Liver (tissue), 8 donors: ENCODE measurements at regions not wholly inside any gene's neighbourhood (a gene's known extent, or its start where the extent isn't known, plus 50 kb on each side); places are given as distances from the start of the nearest gene placed in this dataset.

Experiments
- DNase-seq: peaks from one replicate; pipeline ENCODE4 v3.0.0-alpha.2; 2017; ENCODE audit warnings: low spot score
- H3K27ac ChIP-seq, 2 donors: one replicate each; pipeline ENCODE4 v1.7.0; 2013; ENCODE audit warnings: inconsistent platforms in 2 of 2, low read length in 2 of 2, control low read depth in 1 of 2, low read depth in 1 of 2, mild to moderate bottlenecking in 1 of 2
- H3K27me3 ChIP-seq, 4 donors: one replicate each; pipeline versions ENCODE4 v1.6.1 to v1.7.0; 2013; ENCODE audit warnings: low read length in 3 of 4, inconsistent platforms in 1 of 4, mild to moderate bottlenecking in 1 of 4, moderate library complexity in 1 of 4; ENCODE audit not compliant: control insufficient read depth in 4 of 4, insufficient read depth in 4 of 4
- H3K36me3 ChIP-seq, 4 donors: one replicate each; pipeline versions ENCODE4 v1.6.1 to v1.7.0; 2013; ENCODE audit warnings: low read length in 3 of 4, mild to moderate bottlenecking in 3 of 4, low read depth in 1 of 4, moderate library complexity in 1 of 4; ENCODE audit not compliant: control insufficient read depth in 4 of 4, insufficient read depth in 3 of 4
- H3K4me1 ChIP-seq, 4 donors: one replicate each; pipeline versions ENCODE4 v1.6.1 to v1.7.0; 2013; ENCODE audit warnings: low read length in 3 of 4, mild to moderate bottlenecking in 3 of 4, moderate library complexity in 1 of 4; ENCODE audit not compliant: control insufficient read depth in 4 of 4, insufficient read depth in 4 of 4
- H3K4me3 ChIP-seq, 3 donors: one replicate each; pipeline versions ENCODE4 v1.6.1 to v1.7.0; 2013; ENCODE audit warnings: low read length in 3 of 3, control low read depth in 1 of 3, low read depth in 1 of 3, mild to moderate bottlenecking in 1 of 3
- H3K9ac ChIP-seq, 2 donors: one replicate each; pipeline ENCODE4 v1.7.0; 2013; ENCODE audit warnings: low read length in 2 of 2, mild to moderate bottlenecking in 2 of 2, moderate library complexity in 2 of 2, control low read depth in 1 of 2, low read depth in 1 of 2
- H3K9me3 ChIP-seq, 4 donors: one replicate each; pipeline versions ENCODE4 v1.6.1 to v1.7.0; 2013; ENCODE audit warnings: low read length in 3 of 4; ENCODE audit not compliant: control insufficient read depth in 4 of 4
- CTCF ChIP-seq: fragments of 150-350 bp; IDR thresholded peaks from 2 replicates; pipeline ENCODE4 v1.5.1; 2017; ENCODE audit warnings: improper control_type of control experiment, low read depth, low read length; ENCODE audit not compliant: missing input control
- FOXA1 ChIP-seq: IDR thresholded peaks from 2 replicates; pipeline ENCODE4 v1.6.1; 2016; ENCODE audit warnings: antibody characterized with exemption
- FOXA2 ChIP-seq: IDR thresholded peaks from 2 replicates; pipeline ENCODE4 v1.6.1; 2016; ENCODE audit warnings: antibody characterized with exemption
- GABPA ChIP-seq, 2 donors: IDR thresholded peaks in 1 of 2; conservative IDR thresholded peaks in 1 of 2; 2 replicates each; pipeline ENCODE4 v1.6.1; 2016; ENCODE audit warnings: antibody characterized with exemption in 2 of 2, mild to moderate bottlenecking in 1 of 2, moderate library complexity in 1 of 2
- HNF4A ChIP-seq, 2 donors: conservative IDR thresholded peaks; 2 replicates each; pipeline ENCODE4 v1.6.1; 2016; ENCODE audit warnings: antibody characterized with exemption in 2 of 2, mild to moderate bottlenecking in 2 of 2
- HNF4G ChIP-seq: IDR thresholded peaks from 2 replicates; pipeline ENCODE4 v1.6.1; 2016; ENCODE audit warnings: antibody characterized with exemption
- JUND ChIP-seq, 2 donors: IDR thresholded peaks; 2 replicates each; pipeline ENCODE4 v1.6.1; 2016; ENCODE audit warnings: antibody characterized with exemption in 2 of 2
- MAX ChIP-seq: IDR thresholded peaks from 2 replicates; pipeline ENCODE4 v1.6.1; 2016; ENCODE audit warnings: antibody characterized with exemption
- NR2F2 ChIP-seq: IDR thresholded peaks from 2 replicates; pipeline ENCODE4 v1.6.1; 2016; ENCODE audit warnings: antibody characterized with exemption
- REST ChIP-seq: IDR thresholded peaks from 2 replicates; pipeline ENCODE4 v1.6.1; 2016; ENCODE audit warnings: antibody characterized with exemption, mild to moderate bottlenecking
- RXRA ChIP-seq, 2 donors: IDR thresholded peaks; 2 replicates each; pipeline ENCODE4 v1.6.1; 2017 to 2018; ENCODE audit warnings: antibody characterized with exemption in 2 of 2, mild to moderate bottlenecking in 1 of 2
- SP1 ChIP-seq: IDR thresholded peaks from 2 replicates; pipeline ENCODE4 v1.6.1; 2018; ENCODE audit warnings: antibody characterized with exemption, mild to moderate bottlenecking
- TAF1 ChIP-seq: conservative IDR thresholded peaks from 2 replicates; pipeline ENCODE4 v1.6.1; 2016; ENCODE audit warnings: antibody characterized with exemption, mild to moderate bottlenecking
- YY1 ChIP-seq: IDR thresholded peaks from 2 replicates; pipeline ENCODE4 v1.6.1; 2016; ENCODE audit warnings: antibody characterized with exemption, mild to moderate bottlenecking
- ZBTB33 ChIP-seq: IDR thresholded peaks from 2 replicates; pipeline ENCODE4 v1.6.1; 2016; ENCODE audit warnings: antibody characterized with exemption
- WGBS: extraction: QIAGEN DNeasy Blood & Tissue Kit; methylation state at CpG from one replicate; pipeline ENCODE4 v1.1.7; 2013; 5-methylcytosine and 5-hydroxymethylcytosine counted together
- TF ChIP-seq, protein P1 (sequence below): IDR thresholded peaks from 2 replicates; pipeline ENCODE4 v1.6.1; 2016; ENCODE audit warnings: antibody characterized with exemption
- donor health status: healthy.
- donor health status: healthy.
- donor health status: healthy.
- donor health status: healthy.
- donor health status: healthy.

- H3K9me3 ChIP-seq = peaks cover 0 to 3% (median 0%) of the 10 kb centered on the region in 4 donors
- H3K27ac ChIP-seq = no peak overlapping the region
- DNase-seq = no peak
- peaks cover 0 to 2% (median 0%) of the 10 kb centered on the region in 4 donors for H3K27me3 ChIP-seq
- no peak for TF ChIP-seq HNF4A (conservative IDR thresholded peaks at IDR 0.05)
- TF ChIP-seq TAF1 = no peak
- TF ChIP-seq RXRA (IDR thresholded peaks at IDR 0.05) = no peak
- TF ChIP-seq HNF4G = no peak
- no peak for TF ChIP-seq JUND (IDR thresholded peaks at IDR 0.05)
- TF ChIP-seq SP1 = no peak
- no peak overlapping the region for H3K4me3 ChIP-seq
- no peak overlapping the region for H3K9ac ChIP-seq
- H3K36me3 ChIP-seq = no peaks in the 10 kb centered on the region
- H3K4me1 ChIP-seq = no peaks in the 10 kb centered on the region
These were observed 110.3 kb upstream of the DIAPH3 start for GRCh38 chr13:60273971-60274527.

- no peaks in the 10 kb centered on the region for H3K9me3 ChIP-seq
- H3K9ac ChIP-seq = no peak overlapping the region
- WGBS = 92% methylated on average over 12 of the region's 12 CpGs
- TF ChIP-seq RXRA (IDR thresholded peaks at IDR 0.05) (no peak), MAX (no peak), FOXA2 (no peak), YY1 (no peak), HNF4G (no peak), REST (no peak), TAF1 (no peak), JUND (IDR thresholded peaks at IDR 0.05) (no peak), FOXA1 (no peak), GABPA (IDR thresholded peaks at IDR 0.05 in 1 of 2, conservative IDR thresholded peaks at IDR 0.05 in 1 of 2) (no peak), CTCF (no peak), NR2F2 (no peak), SP1 (no peak), ZBTB33 (no peak)
- TF ChIP-seq, protein P1, sequence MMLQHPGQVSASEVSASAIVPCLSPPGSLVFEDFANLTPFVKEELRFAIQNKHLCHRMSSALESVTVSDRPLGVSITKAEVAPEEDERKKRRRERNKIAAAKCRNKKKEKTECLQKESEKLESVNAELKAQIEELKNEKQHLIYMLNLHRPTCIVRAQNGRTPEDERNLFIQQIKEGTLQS = no peak
- no peak overlapping the region for H3K4me3 ChIP-seq
- peaks cover 0 to 3% (median 0%) of the 10 kb centered on the region in 4 donors for H3K27me3 ChIP-seq
- no peak for DNase-seq
- no peaks in the 10 kb centered on the region for H3K4me1 ChIP-seq
- H3K27ac ChIP-seq = no peak overlapping the region
- no peaks in the 10 kb centered on the region for H3K36me3 ChIP-seq
These were observed 110.9 kb upstream of the DIAPH3 start for GRCh38 chr13:60274655-60275054.
